Esophagus muscularis mucosa (tissue), 4 donors: ENCODE measurements at regions not wholly inside any gene's neighbourhood (a gene's known extent, or its start where the extent isn't known, plus 50 kb on each side); places are given as distances from the start of the nearest gene placed in this dataset.

ENCODE experiments used
- CTCF ChIP-seq, 3 experiments: fragments of 200-600 bp in 2 of 3; fragments of 450-650 bp in 1 of 3; sonication (generic) in 2 of 3; IDR thresholded peaks; one replicate each; pipeline ENCODE4 v1.5.1; 2017 to 2019; ENCODE audit warnings: antibody characterized with exemption in 3 of 3, mild to moderate bottlenecking in 2 of 3, moderate library complexity in 1 of 3
- EP300 ChIP-seq: sonication (generic); formaldehyde crosslinking; IDR thresholded peaks from one replicate; pipeline ENCODE4 v1.6.1; 2017; ENCODE audit warnings: antibody characterized with exemption
- POLR2A ChIP-seq: fragments of 450-650 bp; IDR thresholded peaks from one replicate; pipeline ENCODE4 v1.6.1; 2017; ENCODE audit warnings: antibody characterized with exemption, moderate library complexity, mild to moderate bottlenecking, low read depth
- POLR2AphosphoS5 ChIP-seq, 2 donors: sonication (generic); formaldehyde crosslinking; IDR thresholded peaks; one replicate each; pipeline ENCODE4 v1.6.1; 2017; ENCODE audit warnings: antibody characterized with exemption in 2 of 2

- no peak for TF ChIP-seq CTCF (IDR thresholded peaks at IDR 0.05)
- no peak for TF ChIP-seq POLR2A
- no peak for TF ChIP-seq POLR2AphosphoS5 (IDR thresholded peaks at IDR 0.05)
- TF ChIP-seq EP300: no peak
These were observed 562.8 kb downstream of the UTRN start for GRCh38 chr6:144847916-144848315.
